T-helper 17 cell (primary cell): ENCODE measurements at regions not wholly inside any gene's neighbourhood (a gene's known extent, or its start where the extent isn't known, plus 50 kb on each side); places are given as distances from the start of the nearest gene placed in this dataset.
"Not testable (repeated sequence)": the region's sequence is repeated elsewhere in the genome, so short reads cannot be mapped to it uniquely, and the experiment has no call there.

Experiments
- ATAC-seq: fragments of 150-1000 bp; cut with Tn5 transposase; 2 replicates; pipeline ENCODE4 v1.10.0; 2021; ENCODE audit warnings: mild to moderate bottlenecking, moderate library complexity
- DNase-seq, 3 donors: peaks; one replicate each; pipeline versions ENCODE4 v3.0.0 to v3.0.0-alpha.2; 2020 to 2021
- H3K9me3 ChIP-seq: one replicate; pipeline ENCODE4 v1.7.0; 2013; ENCODE audit warnings: low read length, mild to moderate bottlenecking; ENCODE audit not compliant: control insufficient read depth, poor library complexity, severe bottlenecking
- H3K27ac Mint-ChIP-seq: one replicate; pipeline ENCODE4 v1.8.0; 2022; ENCODE audit warnings: mild to moderate bottlenecking, moderate library complexity, mixed read lengths
- H3K27me3 Mint-ChIP-seq: one replicate; pipeline ENCODE4 v1.8.0; 2022; ENCODE audit warnings: mixed read lengths
- H3K36me3 Mint-ChIP-seq: one replicate; pipeline ENCODE4 v1.8.0; 2022; ENCODE audit warnings: low read depth, mixed read lengths
- H3K4me1 Mint-ChIP-seq: one replicate; pipeline ENCODE4 v1.8.0; 2022; ENCODE audit warnings: mild to moderate bottlenecking, mixed read lengths
- H3K4me3 Mint-ChIP-seq: one replicate; pipeline ENCODE4 v1.8.0; 2022; ENCODE audit warnings: mild to moderate bottlenecking, moderate library complexity, mixed read lengths

GRCh38 chr5:174625591-174626350 lies 98.6 kb upstream of the MSX2 start:
- Mint-ChIP-seq H3K36me3 (no peaks in the 10 kb centered on the region), H3K4me3 (no peak overlapping the region), H3K27me3 (peaks cover 13% of the 10 kb centered on the region), H3K4me1 (no peaks in the 10 kb centered on the region), H3K27ac (no peak overlapping the region)
- no peak for ATAC-seq
- H3K9me3 ChIP-seq, result no peaks in the 10 kb centered on the region
- no peak for DNase-seq

- Mint-ChIP-seq H3K27ac (no peak overlapping the region), H3K27me3 (peaks cover 9% of the 10 kb centered on the region), H3K36me3 (no peaks in the 10 kb centered on the region), H3K4me3 (no peak overlapping the region), H3K4me1 (no peaks in the 10 kb centered on the region)
- no peaks in the 10 kb centered on the region for H3K9me3 ChIP-seq
- ATAC-seq, result no peak
- no peak for DNase-seq
These were observed 97.9 kb upstream of the MSX2 start for GRCh38 chr5:174626369-174626920.

- no peak for DNase-seq
These were observed 88.3 kb upstream of the MSX2 start for GRCh38 chr5:174636094-174636493.

GRCh38 chr5:174642816-174643405 lies 81.5 kb upstream of the MSX2 start:
- DNase-seq (no peak), ATAC-seq (no peak)
- no peaks in the 10 kb centered on the region for H3K27me3 Mint-ChIP-seq
- H3K9me3 ChIP-seq, result no peaks in the 10 kb centered on the region
- H3K36me3 Mint-ChIP-seq, result no peaks in the 10 kb centered on the region
- no peak overlapping the region for H3K27ac Mint-ChIP-seq
- no peaks in the 10 kb centered on the region for H3K4me1 Mint-ChIP-seq
- no peak overlapping the region for H3K4me3 Mint-ChIP-seq

More at GRCh38 chr5:174636094-174636493, 88.3 kb upstream of the MSX2 start:
- Mint-ChIP-seq H3K27me3 (peaks cover 8% of the 10 kb centered on the region), H3K4me3 (no peak overlapping the region), H3K27ac (no peak overlapping the region), H3K36me3 (no peaks in the 10 kb centered on the region), H3K4me1 (no peaks in the 10 kb centered on the region)
- no peaks in the 10 kb centered on the region for H3K9me3 ChIP-seq
- ATAC-seq, result no peak

GRCh38 chr5:174644436-174644835 lies 79.9 kb upstream of the MSX2 start:
- Mint-ChIP-seq H3K4me3 (no peak overlapping the region), H3K27ac (no peak overlapping the region), H3K36me3 (no peaks in the 10 kb centered on the region), H3K27me3 (no peaks in the 10 kb centered on the region), H3K4me1 (no peaks in the 10 kb centered on the region)
- ATAC-seq (no peak), DNase-seq (no peak)
- no peaks in the 10 kb centered on the region for H3K9me3 ChIP-seq

- no peaks in the 10 kb centered on the region for H3K4me1 Mint-ChIP-seq
- DNase-seq (no peak), ATAC-seq (no peak)
- H3K4me3 Mint-ChIP-seq, result no peak overlapping the region
- no peaks in the 10 kb centered on the region for H3K36me3 Mint-ChIP-seq
- no peak overlapping the region for H3K27ac Mint-ChIP-seq
- H3K9me3 ChIP-seq, result no peaks in the 10 kb centered on the region
- no peaks in the 10 kb centered on the region for H3K27me3 Mint-ChIP-seq
These were observed 79.5 kb upstream of the MSX2 start for GRCh38 chr5:174644923-174645322.

GRCh38 chr5:174645677-174646076 lies 78.7 kb upstream of the MSX2 start:
- no peaks in the 10 kb centered on the region for H3K9me3 ChIP-seq
- Mint-ChIP-seq H3K4me1 (no peaks in the 10 kb centered on the region), H3K36me3 (no peaks in the 10 kb centered on the region), H3K27me3 (no peaks in the 10 kb centered on the region), H3K27ac (no peak overlapping the region), H3K4me3 (no peak overlapping the region)
- DNase-seq (no peak), ATAC-seq (no peak)

GRCh38 chr5:174648618-174649017 lies 75.8 kb upstream of the MSX2 start:
- not testable (repeated sequence) for H3K4me1 Mint-ChIP-seq, H3K27ac Mint-ChIP-seq, H3K9me3 ChIP-seq, H3K4me3 Mint-ChIP-seq, H3K36me3 Mint-ChIP-seq, ATAC-seq, DNase-seq
- H3K27me3 Mint-ChIP-seq, result peaks cover 10% of the 10 kb centered on the region

- no peak for DNase-seq
- peaks cover 10% of the 10 kb centered on the region for H3K27me3 Mint-ChIP-seq
- H3K36me3 Mint-ChIP-seq, result no peaks in the 10 kb centered on the region
- no peaks in the 10 kb centered on the region for H3K9me3 ChIP-seq
- H3K4me3 Mint-ChIP-seq, result no peak overlapping the region
- ATAC-seq, result no peak
- H3K4me1 Mint-ChIP-seq, result no peaks in the 10 kb centered on the region
- no peak overlapping the region for H3K27ac Mint-ChIP-seq
These were observed 75.0 kb upstream of the MSX2 start for GRCh38 chr5:174649391-174649790.

- no peak for DNase-seq
- H3K36me3 Mint-ChIP-seq, result no peaks in the 10 kb centered on the region
- no peak overlapping the region for H3K27ac Mint-ChIP-seq
- H3K4me1 Mint-ChIP-seq, result no peaks in the 10 kb centered on the region
- no peak overlapping the region for H3K4me3 Mint-ChIP-seq
- H3K9me3 ChIP-seq, result no peaks in the 10 kb centered on the region
- peaks cover 17% of the 10 kb centered on the region for H3K27me3 Mint-ChIP-seq
- no peak for ATAC-seq
These were observed 69.9 kb upstream of the MSX2 start for GRCh38 chr5:174654442-174654841.

- DNase-seq, result no peak
- H3K4me3 Mint-ChIP-seq, result no peak overlapping the region
- no peaks in the 10 kb centered on the region for H3K36me3 Mint-ChIP-seq
- H3K27me3 Mint-ChIP-seq, result peaks cover 17% of the 10 kb centered on the region
- ATAC-seq, result no peak
- no peak overlapping the region for H3K27ac Mint-ChIP-seq
- H3K9me3 ChIP-seq, result no peaks in the 10 kb centered on the region
- H3K4me1 Mint-ChIP-seq, result no peaks in the 10 kb centered on the region
These were observed 69.0 kb upstream of the MSX2 start for GRCh38 chr5:174655351-174655750.

- H3K4me3 Mint-ChIP-seq, result no peak overlapping the region
- ATAC-seq (no peak), DNase-seq (no peak)
- H3K27me3 Mint-ChIP-seq, result no peaks in the 10 kb centered on the region
- no peaks in the 10 kb centered on the region for H3K9me3 ChIP-seq
- no peaks in the 10 kb centered on the region for H3K36me3 Mint-ChIP-seq
- no peaks in the 10 kb centered on the region for H3K4me1 Mint-ChIP-seq
- no peak overlapping the region for H3K27ac Mint-ChIP-seq
These were observed 60.1 kb upstream of the MSX2 start for GRCh38 chr5:174664180-174664850.

GRCh38 chr5:174665347-174665746 lies 59.0 kb upstream of the MSX2 start:
- Mint-ChIP-seq H3K36me3 (no peaks in the 10 kb centered on the region), H3K4me3 (no peak overlapping the region), H3K4me1 (no peaks in the 10 kb centered on the region), H3K27ac (no peak overlapping the region), H3K27me3 (no peaks in the 10 kb centered on the region)
- ATAC-seq (no peak), DNase-seq (no peak)
- no peaks in the 10 kb centered on the region for H3K9me3 ChIP-seq
